ENCODE measurements at regions not wholly inside any gene's neighbourhood (a gene's known extent, or its start where the extent isn't known, plus 50 kb on each side); places are given as distances from the start of the nearest gene placed in this dataset.
"Not testable (repeated sequence)": the region's sequence is repeated elsewhere in the genome, so short reads cannot be mapped to it uniquely, and the experiment has no call there.

DNA sequence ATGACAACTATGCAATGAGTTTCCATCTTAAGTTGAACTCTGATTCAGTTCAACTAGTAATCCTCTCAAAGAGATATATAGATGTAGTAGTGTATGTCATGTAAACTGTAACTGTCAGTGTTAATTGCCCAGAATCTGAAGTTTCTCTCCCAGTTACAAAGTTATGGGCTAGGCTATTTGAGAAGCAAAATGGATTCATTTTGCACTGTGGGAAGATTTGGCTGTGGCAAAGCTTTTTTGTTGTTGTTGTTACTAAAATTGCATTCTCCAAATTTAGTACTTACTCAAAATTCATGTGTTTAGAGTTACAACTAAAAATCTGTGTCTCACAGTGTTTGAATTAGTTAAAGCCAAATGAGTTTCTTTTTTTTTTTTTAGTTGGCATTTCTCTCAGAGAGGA is 219.0 kb downstream of the KCNJ2 start:
- no peaks in the 10 kb centered on the region for H3K4me1 Mint-ChIP-seq
- no peaks in the 10 kb centered on the region for H3K4me1 ChIP-seq (ENCODE audit: insufficient read depth, low read length)
- H3K4me3 Mint-ChIP-seq, result no peak overlapping the region

DNA sequence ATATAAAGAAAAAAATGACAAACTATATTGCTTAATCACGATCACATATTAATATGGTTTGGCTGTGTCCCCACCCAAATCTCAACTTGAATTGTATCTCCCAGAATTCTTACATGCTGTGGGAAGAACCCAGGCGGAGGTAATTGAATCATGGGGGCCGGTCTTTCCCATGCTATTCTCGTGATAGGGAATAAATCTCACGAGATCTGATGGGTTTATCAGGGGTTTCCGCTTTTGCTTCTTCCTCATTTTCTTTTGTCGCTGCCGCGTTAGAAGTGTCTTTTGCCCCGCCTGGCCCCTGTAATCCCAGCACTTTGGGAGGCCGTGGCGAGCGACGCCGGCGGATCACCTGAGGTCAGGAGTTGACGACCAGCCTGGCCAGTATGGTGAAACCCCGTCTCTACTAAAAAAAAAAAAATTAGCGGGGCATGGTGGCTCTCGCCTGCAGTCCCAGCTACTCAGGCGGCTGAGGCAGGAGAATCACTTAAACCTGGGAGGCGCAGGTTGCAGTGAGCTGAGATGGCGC is 220.0 kb downstream of the KCNJ2 start:
- DNase-seq; H3K9me3 ChIP-seq (ENCODE audit: low read length); H3K36me3 ChIP-seq (ENCODE audit: insufficient read depth, low read length); H3K27ac ChIP-seq (ENCODE audit: low read depth, low read length); POLR2A ChIA-PET; H3K4me1 Mint-ChIP-seq; H3K36me3 Mint-ChIP-seq; H3K4me3 ChIP-seq (ENCODE audit: low read length); H3K27ac Mint-ChIP-seq; H3K27me3 ChIP-seq (ENCODE audit: insufficient read depth, low read length, poor library complexity, severe bottlenecking); H3K4me3 Mint-ChIP-seq; H3K4me1 ChIP-seq (ENCODE audit: insufficient read depth, low read length); H3K27me3 Mint-ChIP-seq; CTCF ChIA-PET: not testable (repeated sequence)
- peaks cover 0 to 17% (median 0%) of the 10 kb centered on the region in 5 donors for H3K9me3 Mint-ChIP-seq

More for the DNA sequence above, 219.0 kb downstream of the KCNJ2 start:
- Mint-ChIP-seq H3K9me3 (peaks cover 0 to 17% (median 0%) of the 10 kb centered on the region in 5 donors), H3K27me3 (no peaks in the 10 kb centered on the region), H3K27ac (no peak overlapping the region), H3K36me3 (no peaks in the 10 kb centered on the region)
- DNase-seq, result no peak
- H3K27ac ChIP-seq (ENCODE audit: low read depth, low read length), result no peak overlapping the region
- H3K36me3 ChIP-seq (ENCODE audit: insufficient read depth, low read length), result no peaks in the 10 kb centered on the region
- ChIA-PET CTCF (no interaction called here), POLR2A (no interaction called here)
- no peaks in the 10 kb centered on the region for H3K27me3 ChIP-seq (ENCODE audit: insufficient read depth, low read length, poor library complexity, severe bottlenecking)
- no peak overlapping the region for H3K4me3 ChIP-seq (ENCODE audit: low read length)
- H3K9me3 ChIP-seq (ENCODE audit: low read length), result no peaks in the 10 kb centered on the region

DNA sequence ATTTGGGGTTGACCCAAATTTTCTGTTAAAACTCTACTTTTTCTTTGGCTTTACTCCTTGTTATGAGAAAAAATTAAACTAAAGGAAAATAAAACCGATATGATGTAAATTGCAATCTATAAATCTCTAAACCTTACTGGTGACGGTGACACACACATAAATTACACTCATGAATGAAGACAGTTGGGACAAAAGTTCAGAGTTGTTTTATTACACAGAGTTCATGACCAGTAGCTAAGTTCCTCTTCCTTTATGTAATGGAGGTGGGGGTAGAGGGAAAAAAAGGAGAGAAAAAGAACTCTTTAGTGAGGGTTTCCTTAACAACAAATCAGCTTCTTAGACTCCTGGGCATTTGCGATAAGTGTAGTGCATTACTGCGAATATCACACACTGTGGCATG is 220.7 kb downstream of the KCNJ2 start:
- no peak overlapping the region for H3K27ac ChIP-seq (ENCODE audit: low read depth, low read length)
- no peaks in the 10 kb centered on the region for H3K36me3 ChIP-seq (ENCODE audit: insufficient read depth, low read length)
- H3K27me3 ChIP-seq (ENCODE audit: insufficient read depth, low read length, poor library complexity, severe bottlenecking), result no peaks in the 10 kb centered on the region
- Mint-ChIP-seq H3K27me3 (no peaks in the 10 kb centered on the region), H3K36me3 (no peaks in the 10 kb centered on the region), H3K27ac (no peak overlapping the region), H3K4me3 (no peak overlapping the region), H3K4me1 (no peaks in the 10 kb centered on the region), H3K9me3 (peaks cover 0 to 17% (median 0%) of the 10 kb centered on the region in 5 donors)
- no peaks in the 10 kb centered on the region for H3K9me3 ChIP-seq (ENCODE audit: low read length)
- no peak overlapping the region for H3K4me3 ChIP-seq (ENCODE audit: low read length)
- DNase-seq, result no peak
- no peaks in the 10 kb centered on the region for H3K4me1 ChIP-seq (ENCODE audit: insufficient read depth, low read length)
- POLR2A ChIA-PET, result no interaction called here
- CTCF ChIA-PET, result no interaction called here

DNA sequence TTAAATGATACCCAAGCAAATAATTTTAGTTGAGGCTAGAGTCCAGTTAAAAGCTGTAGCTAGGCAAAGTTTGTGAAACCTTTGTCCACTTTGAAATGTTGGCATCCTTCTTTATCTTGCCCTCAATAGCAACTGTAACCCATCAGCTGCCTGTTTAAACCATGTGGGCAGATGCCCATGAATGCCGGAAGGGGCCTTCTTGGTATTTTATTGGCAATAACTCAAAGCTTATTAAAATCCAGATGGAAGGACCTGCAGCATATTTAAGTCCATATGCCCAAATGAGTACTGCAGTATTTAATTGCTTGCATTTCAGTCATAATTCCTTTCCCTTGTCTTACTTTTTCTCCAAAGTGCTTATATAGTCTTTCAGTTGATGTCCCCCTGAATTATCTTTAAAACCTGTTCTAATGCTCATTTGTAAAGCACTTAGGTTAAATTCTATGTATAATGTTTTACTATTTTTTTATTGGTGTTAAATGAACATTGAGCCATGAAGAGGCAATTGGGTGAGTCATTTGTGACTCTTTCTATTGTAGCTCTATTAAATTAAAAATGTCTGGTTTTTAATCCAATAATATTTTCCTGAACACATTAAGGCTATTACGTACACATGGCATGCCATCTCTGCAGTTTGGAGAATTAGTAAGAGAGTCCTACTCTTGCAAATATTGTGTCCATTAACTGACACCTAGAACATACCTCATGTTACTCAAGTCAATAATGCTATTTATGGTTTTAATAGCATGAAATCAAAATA is 225.3 kb downstream of the KCNJ2 start:
- Histone ChIP-seq H3K27me3 (ENCODE audit: insufficient read depth, low read length, poor library complexity, severe bottlenecking) (no peaks in the 10 kb centered on the region), H3K27ac (ENCODE audit: low read depth, low read length) (no peak overlapping the region), H3K9me3 (ENCODE audit: low read length) (no peaks in the 10 kb centered on the region), H3K4me3 (ENCODE audit: low read length) (no peak overlapping the region), H3K36me3 (ENCODE audit: insufficient read depth, low read length) (no peaks in the 10 kb centered on the region), H3K4me1 (ENCODE audit: insufficient read depth, low read length) (no peaks in the 10 kb centered on the region)
- no peak for DNase-seq
- Mint-ChIP-seq H3K4me1 (no peaks in the 10 kb centered on the region), H3K9me3 (peaks cover 0 to 10% (median 5%) of the 10 kb centered on the region in 5 donors), H3K4me3 (no peak overlapping the region), H3K36me3 (no peaks in the 10 kb centered on the region), H3K27ac (no peak overlapping the region), H3K27me3 (no peaks in the 10 kb centered on the region)
- ChIA-PET CTCF (no interaction called here), POLR2A (no interaction called here)

DNA sequence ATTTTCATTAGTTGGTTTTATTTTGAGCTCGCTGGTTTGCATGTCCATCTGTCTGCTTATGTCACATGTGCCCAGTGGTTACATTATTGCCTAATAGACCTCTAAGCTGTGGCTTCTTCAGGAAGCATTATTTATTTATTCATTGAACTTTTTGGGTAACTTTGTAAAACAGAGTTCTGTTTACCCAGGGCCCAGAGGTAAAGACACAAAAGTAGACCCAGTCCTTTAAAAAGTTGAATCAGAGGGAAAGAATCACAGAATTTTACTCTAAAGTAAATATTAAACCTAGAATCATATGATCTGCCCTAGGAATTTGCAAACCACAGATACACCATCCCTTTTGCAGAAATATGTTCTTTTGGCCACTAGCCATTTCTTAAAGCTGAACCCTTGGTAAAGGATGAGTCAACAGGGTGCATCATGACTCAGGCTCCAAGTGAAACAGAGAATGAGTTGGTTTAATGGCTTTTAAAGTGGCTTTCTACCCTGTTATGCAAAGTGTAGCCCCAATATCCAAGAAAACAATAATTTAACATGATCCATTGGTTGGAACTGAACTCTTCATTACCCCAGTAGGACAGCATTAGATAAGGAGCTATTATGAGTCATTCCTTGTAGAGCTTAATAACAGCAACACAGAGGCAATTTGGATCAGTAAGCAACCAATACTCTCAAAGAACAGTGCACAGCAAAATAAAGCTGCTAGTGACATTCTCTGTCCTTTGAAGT is 236.3 kb downstream of the KCNJ2 start:
- ChIA-PET POLR2A (no interaction called here), CTCF (no interaction called here)
- DNase-seq, result no peak
- Histone ChIP-seq H3K27ac (ENCODE audit: low read depth, low read length) (no peak overlapping the region), H3K4me1 (ENCODE audit: insufficient read depth, low read length) (no peaks in the 10 kb centered on the region), H3K27me3 (ENCODE audit: insufficient read depth, low read length, poor library complexity, severe bottlenecking) (no peaks in the 10 kb centered on the region), H3K9me3 (ENCODE audit: low read length) (no peaks in the 10 kb centered on the region), H3K4me3 (ENCODE audit: low read length) (no peak overlapping the region), H3K36me3 (ENCODE audit: insufficient read depth, low read length) (no peaks in the 10 kb centered on the region)
- Mint-ChIP-seq H3K9me3 (peaks cover 0 to 7% (median 2%) of the 10 kb centered on the region in 5 donors), H3K4me3 (no peak overlapping the region), H3K4me1 (no peaks in the 10 kb centered on the region), H3K27ac (no peak overlapping the region), H3K36me3 (no peaks in the 10 kb centered on the region), H3K27me3 (no peaks in the 10 kb centered on the region)

DNA sequence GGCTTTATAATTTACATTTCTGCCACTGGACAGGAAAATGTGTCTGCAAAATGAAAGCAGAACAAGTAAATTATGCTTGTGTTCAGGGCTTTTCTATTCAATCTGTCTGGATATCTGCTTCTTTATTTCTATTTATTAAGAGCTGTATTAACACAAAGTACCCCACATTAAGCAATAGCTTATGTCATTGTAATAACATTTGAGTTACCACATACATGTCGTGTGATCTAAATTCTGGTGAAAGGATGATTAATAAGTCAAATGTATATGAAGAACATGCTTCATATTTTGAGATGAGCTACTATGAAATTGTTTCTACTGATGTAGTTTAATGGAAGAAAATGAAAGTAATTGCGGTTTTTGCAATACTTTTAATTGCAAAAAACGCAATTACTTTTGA is 238.2 kb downstream of the KCNJ2 start:
- H3K4me3 Mint-ChIP-seq, result no peak overlapping the region
- H3K36me3 ChIP-seq (ENCODE audit: insufficient read depth, low read length), result no peaks in the 10 kb centered on the region
- POLR2A ChIA-PET, result no interaction called here
- CTCF ChIA-PET, result no interaction called here
- H3K27ac ChIP-seq (ENCODE audit: low read depth, low read length), result no peak overlapping the region
- H3K27me3 ChIP-seq (ENCODE audit: insufficient read depth, low read length, poor library complexity, severe bottlenecking), result no peaks in the 10 kb centered on the region
- no peaks in the 10 kb centered on the region for H3K4me1 Mint-ChIP-seq
- no peaks in the 10 kb centered on the region for H3K36me3 Mint-ChIP-seq
- no peak for DNase-seq
- H3K4me1 ChIP-seq (ENCODE audit: insufficient read depth, low read length), result no peaks in the 10 kb centered on the region
- no peak overlapping the region for H3K4me3 ChIP-seq (ENCODE audit: low read length)
- no peak overlapping the region for H3K27ac Mint-ChIP-seq
- peaks cover 0 to 6% (median 1%) of the 10 kb centered on the region in 5 donors for H3K9me3 Mint-ChIP-seq
- no peaks in the 10 kb centered on the region for H3K27me3 Mint-ChIP-seq
- H3K9me3 ChIP-seq (ENCODE audit: low read length), result no peaks in the 10 kb centered on the region

DNA sequence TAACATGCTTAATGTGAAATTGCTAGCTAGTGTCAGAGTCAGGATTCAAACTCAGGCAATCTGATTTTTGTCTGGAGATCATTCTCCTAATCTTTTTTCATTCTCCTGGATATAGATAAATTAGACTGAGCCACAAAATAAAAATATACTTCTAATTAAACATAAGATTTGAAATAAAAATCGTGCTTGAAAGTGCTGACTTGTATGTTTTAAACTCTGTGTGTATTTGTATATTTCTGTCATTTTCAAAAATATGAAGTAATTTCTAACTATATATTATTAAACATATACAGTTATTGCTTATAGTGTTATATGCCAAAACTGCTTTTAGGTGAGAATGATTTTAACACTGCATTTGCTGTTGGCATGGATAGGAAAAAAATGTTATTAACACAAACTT is 239.4 kb downstream of the KCNJ2 start:
- POLR2A ChIA-PET, result no interaction called here
- Mint-ChIP-seq H3K4me3 (no peak overlapping the region), H3K9me3 (peaks cover 0 to 2% (median under 1%) of the 10 kb centered on the region in 5 donors), H3K36me3 (no peaks in the 10 kb centered on the region), H3K27ac (no peak overlapping the region), H3K27me3 (no peaks in the 10 kb centered on the region), H3K4me1 (no peaks in the 10 kb centered on the region)
- Histone ChIP-seq H3K36me3 (ENCODE audit: insufficient read depth, low read length) (no peaks in the 10 kb centered on the region), H3K4me1 (ENCODE audit: insufficient read depth, low read length) (no peaks in the 10 kb centered on the region), H3K4me3 (ENCODE audit: low read length) (no peak overlapping the region), H3K9me3 (ENCODE audit: low read length) (no peaks in the 10 kb centered on the region), H3K27me3 (ENCODE audit: insufficient read depth, low read length, poor library complexity, severe bottlenecking) (no peaks in the 10 kb centered on the region), H3K27ac (ENCODE audit: low read depth, low read length) (no peak overlapping the region)
- CTCF ChIA-PET, result no interaction called here
- DNase-seq, result no peak

DNA sequence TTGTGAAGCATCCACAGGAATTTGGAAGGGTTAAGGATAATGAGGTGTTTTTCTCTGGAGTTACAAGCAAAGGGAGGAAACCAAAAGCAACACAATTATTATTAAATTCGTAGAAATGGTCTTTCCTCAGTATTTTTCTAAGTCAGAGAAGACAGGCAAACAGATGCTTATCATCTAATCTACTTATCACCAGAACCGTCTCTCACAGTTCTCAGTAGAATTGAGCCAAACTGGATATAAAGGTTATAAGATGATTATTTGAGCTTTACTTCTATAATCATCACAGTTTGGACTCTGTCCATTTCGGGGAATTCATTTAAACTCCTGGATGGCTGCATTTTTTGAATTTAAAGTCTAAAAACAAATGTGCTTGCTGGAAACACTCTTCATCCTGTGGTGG is 245.0 kb downstream of the KCNJ2 start:
- Mint-ChIP-seq H3K4me3 (no peak overlapping the region), H3K36me3 (no peaks in the 10 kb centered on the region), H3K4me1 (no peaks in the 10 kb centered on the region), H3K9me3 (peaks cover 0 to 10% (median 0%) of the 10 kb centered on the region in 5 donors), H3K27me3 (no peaks in the 10 kb centered on the region), H3K27ac (no peak overlapping the region)
- H3K9me3 ChIP-seq (ENCODE audit: low read length), result no peaks in the 10 kb centered on the region
- no peak overlapping the region for H3K27ac ChIP-seq (ENCODE audit: low read depth, low read length)
- no peaks in the 10 kb centered on the region for H3K27me3 ChIP-seq (ENCODE audit: insufficient read depth, low read length, poor library complexity, severe bottlenecking)
- no peak for DNase-seq
- no peaks in the 10 kb centered on the region for H3K4me1 ChIP-seq (ENCODE audit: insufficient read depth, low read length)
- CTCF ChIA-PET, result no interaction called here
- POLR2A ChIA-PET, result no interaction called here
- no peaks in the 10 kb centered on the region for H3K36me3 ChIP-seq (ENCODE audit: insufficient read depth, low read length)
- no peak overlapping the region for H3K4me3 ChIP-seq (ENCODE audit: low read length)

Data from CD8-positive, alpha-beta memory T cell (primary cell).